Stimulated activated CD4-positive, alpha-beta T cell treated with anti-CD3 and anti-CD28 coated beads, Interleukin-1b, Interleukin-23, amount 100 ng/mL, for 48 hours (primary cell): ENCODE measurements at regions not wholly inside any gene's neighbourhood (a gene's known extent, or its start where the extent isn't known, plus 50 kb on each side); places are given as distances from the start of the nearest gene placed in this dataset.
"Not testable (repeated sequence)": the region's sequence is repeated elsewhere in the genome, so short reads cannot be mapped to it uniquely, and the experiment has no call there.

Experiments
- DNase-seq: peaks from one replicate; pipeline ENCODE4 v3.0.0-alpha.2; 2020

DNA sequence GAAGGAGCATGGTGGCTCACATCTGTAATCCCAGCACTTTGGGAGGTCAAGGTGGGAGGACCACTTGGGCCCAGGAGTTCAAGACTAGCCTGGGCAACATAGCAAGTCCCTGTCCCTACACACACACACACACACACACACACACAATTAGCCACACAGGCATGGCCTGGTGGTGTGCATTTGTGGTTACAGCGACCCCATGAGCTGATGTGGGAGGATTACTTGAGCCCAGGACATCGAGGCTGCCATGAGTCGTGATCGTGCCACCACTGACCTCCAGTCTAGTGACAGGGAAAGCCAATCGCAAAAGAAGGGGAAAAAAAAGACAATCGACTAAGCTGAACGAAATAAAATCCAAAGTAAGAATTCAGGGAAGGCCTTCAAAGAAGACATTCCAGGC is 67.9 kb downstream of the TBX3 start:
- DNase-seq: no peak

DNA sequence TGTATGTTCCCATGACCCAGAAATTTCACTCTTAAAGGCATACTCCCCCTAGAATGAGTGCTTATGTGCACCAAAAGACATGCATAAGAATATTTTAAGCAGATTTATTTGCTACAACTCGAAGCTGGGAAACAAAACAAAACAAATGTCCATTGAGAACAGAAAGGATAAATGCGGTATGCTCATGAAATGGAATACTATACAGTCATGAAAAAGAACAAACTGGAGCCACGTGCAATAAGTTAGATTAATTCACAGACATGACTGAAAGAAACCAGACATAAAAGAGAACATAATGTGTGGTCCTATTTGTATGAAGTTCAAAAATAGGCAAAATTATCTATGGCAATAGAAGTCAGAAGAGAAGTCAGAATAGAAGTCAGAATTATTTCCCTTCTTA is 69.9 kb downstream of the TBX3 start:
- no peak for DNase-seq

DNA sequence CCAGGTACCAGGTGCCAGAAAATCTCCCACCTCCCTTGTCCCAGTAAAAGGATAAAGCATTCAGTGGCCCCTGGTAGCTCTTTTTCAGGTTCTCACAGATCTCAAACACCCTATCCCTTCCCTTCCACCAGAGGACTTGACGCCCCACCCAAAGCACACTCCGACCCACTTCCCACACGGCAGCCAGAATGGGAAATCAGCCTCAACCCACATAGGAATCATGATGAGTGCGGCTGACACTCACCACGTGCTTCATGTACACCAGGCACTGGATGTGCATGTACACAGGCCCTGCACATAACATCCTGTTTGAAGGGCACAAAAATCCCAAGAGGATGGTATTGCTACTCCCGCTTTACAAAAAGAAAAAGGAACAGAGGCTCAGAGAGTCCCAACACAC is 71.9 kb downstream of the TBX3 start:
- DNase-seq: no peak

DNA sequence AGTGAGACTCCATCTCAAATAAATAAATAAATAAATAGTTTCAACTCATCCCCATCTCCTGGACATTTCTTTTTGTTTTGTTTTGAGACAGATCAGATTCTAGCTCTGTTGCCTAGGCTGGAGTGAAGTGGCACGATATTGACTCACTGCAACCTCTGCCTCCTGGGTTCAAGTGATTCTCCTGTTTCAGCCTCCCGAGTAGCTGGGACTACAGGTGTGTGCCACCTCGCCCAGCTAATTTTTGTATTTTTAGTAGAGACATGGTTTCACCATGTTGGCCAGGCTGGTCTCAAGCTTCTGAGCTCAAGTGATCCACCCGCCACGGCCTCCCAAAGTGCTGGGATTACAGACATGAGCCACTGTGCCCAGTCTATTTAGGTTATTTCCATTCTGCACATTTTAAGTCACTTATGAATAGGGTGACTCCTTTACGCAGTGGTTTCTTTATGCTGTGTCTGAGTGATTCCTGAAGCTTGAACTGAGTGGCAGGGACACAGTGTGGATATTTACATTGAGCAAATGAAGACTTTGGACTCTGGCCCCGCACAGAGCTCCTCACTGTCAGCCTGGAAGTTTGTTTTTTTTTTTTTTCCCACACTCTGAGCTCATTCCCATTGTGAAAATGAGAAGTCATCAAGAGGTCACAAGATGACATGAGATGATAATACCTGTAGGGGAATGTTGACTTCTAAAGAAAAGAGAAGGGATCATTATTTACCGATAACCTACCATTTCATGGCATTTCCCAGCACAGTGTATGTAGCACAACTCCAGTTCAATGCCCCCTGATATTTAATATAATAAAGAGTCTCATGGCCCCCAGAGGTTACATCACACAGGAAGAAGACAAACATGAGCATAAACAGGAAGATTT is 72.6 kb downstream of the TBX3 start:
- DNase-seq: no peak

DNA sequence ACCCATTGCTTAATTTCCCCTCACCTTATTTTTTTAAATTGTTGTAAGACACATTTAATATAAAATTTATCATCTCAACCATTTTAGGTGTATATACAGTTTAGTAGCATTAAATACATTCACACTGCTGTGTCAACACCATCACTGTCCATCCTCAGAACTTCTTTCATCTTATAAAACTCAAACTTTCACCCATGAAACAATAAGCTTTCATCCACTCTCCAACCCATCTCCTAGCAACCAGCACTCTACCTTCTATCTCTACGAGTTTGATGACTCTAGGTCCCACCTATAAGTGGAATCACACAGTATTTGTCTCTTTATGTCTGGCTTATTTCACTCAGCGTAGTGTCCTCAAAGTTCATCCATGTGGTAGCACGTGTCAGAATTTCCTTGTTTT is 75.5 kb downstream of the TBX3 start:
- DNase-seq: no peak

DNA sequence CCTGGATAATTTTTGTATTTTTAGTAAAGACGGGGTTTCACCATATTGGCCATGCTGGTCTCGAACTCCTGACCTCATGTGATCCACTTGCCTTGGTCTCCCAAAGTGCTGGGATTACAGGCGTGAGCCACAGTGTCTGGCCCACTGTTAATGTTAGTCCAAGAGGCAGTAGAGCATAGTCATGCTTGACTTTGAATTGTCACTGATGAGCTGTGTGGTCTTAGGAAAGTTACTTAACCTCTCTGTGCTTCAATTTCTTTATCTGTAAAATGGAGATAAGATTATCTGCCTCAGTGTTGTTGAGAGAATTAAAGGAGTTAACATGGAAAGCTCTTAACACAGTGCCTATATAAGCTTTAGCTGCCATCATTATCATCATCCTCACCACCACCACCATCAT is 78.1 kb downstream of the TBX3 start:
- no peak for DNase-seq

DNA sequence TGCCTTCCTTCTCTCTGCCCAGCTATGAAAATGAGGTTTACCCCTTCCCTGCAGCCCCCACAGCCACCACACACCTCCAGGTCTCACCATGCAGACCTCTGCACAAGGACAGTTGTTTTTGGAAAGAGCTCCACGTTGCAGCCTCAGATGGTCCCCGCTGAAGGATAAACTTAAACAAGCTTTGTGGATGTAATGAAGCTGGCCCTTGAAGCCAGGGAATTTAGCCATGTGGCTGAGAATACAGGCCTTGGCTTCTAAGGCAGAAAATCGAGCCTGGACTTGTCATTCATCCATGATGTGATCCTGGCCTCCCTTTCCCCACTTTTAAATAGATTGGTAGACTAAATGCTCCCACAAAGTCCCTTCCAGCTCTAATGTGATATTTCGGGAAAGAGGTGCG is 79.4 kb downstream of the TBX3 start:
- no peak for DNase-seq

DNA sequence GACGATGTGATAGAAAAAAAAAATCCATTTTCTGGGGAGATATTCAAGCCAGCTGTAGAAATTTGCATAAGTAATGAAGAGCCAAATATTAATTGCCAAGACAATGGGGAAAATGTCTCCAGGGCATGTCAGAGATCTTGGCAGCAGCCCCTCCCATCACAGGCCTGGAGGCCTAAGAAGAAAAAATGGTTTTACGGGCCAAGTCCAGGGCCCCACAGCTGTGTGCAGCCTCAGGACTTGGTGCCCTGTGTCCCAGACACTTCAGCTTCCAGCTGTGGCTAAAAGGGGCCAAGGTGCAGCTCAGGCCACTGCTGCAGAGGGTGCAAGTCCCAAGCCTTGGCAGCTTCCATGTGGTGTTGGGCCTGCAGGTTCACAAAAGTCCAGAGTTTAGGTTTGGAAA is 83.4 kb downstream of the TBX3 start:
- not testable (repeated sequence) for DNase-seq

DNA sequence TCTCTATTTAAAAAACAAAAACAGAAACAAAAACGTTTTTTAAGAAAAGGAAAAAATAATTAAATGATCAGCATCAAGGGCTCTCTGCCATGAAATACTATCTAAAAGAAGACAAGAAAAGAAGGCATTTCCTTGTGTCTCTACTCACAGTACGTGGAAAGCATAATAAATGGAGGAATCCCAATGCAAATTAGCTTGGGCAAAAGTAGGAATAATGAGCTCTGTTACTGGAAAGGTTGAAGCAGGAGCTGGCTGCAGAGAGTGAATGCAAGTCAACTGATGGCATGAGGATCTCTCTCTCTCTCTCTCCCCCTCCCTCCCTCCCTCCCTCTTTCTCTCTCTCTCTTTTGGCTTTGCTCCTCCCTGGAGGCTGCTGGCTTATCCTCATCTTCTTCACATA is 85.9 kb downstream of the TBX3 start:
- DNase-seq: no peak

DNA sequence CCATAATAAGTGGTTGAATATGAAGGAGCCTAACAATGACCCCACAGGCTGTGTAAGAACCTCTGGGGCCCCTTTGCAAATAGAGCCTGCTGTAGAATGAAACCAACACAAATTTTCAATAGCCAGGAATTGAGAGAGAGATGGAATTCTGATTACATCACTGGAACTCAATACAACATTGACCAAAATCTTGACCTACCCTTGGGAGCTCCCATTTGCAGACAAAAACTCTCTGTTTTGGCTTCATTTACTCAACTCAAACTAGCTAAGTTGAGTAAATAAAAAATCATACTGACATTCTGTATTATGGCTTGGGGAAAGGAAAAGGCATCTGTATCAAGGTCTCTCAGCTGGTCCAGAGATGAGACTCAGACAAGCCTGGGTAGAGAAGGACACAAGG is 91.0 kb downstream of the TBX3 start:
- no peak for DNase-seq

DNA sequence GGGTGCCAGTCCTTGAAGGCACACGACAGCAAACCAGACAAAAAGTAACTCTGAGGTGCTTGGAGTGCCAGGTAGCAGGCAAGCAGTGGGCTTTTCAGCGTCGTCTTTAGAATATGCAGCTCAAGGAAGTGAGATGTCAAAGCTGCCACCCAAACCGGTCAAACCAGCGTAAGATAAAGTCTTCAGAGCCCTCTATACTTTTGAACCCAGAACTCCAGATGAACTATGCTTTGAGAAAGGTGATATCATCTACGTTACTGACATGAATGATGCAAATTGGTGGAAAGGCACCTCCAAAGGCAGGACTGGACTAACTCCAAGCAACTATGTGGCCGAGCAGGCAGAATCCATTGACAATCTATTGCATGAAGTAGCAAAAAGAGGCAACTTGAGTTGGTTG is 95.9 kb downstream of the TBX3 start:
- DNase-seq: no peak

DNA sequence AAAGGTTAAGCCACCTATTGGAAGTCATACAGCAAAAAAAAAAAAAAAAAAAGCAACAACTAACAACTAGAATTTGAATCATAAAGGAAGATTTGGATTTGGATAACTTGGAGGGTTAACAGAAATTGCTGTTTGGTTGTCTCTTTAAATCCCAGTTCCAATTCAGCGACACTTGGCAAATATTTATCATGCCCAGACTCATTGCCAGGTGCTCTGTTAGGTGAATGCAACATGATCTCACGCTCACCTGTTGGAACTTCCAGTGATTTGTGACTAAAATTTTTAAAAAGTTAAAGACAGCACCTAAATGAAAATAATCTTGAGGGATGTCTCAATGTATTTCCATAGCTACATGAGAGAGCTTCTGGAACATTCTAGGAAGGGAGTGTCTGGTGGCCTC is 103.7 kb downstream of the TBX3 start:
- no peak for DNase-seq

DNA sequence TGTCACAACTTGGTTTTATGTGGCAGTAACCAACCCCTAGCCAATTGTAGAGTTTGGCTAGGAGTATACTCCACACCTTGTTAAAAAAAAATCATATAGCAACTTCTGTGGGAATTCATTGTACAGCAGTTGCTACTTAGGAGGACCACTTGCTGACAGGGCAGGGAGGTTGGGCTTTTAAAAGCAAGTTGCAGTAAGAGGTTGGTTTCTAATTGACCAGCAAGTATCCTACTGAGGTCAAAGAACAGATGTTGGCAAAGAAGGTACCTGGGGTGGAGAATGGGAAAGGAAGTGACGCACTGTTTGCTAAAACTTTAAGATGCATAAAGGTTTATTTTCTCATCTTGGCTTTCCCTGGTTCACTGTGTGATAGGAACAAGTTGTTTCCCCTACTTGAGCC is 104.6 kb downstream of the TBX3 start:
- no peak for DNase-seq

DNA sequence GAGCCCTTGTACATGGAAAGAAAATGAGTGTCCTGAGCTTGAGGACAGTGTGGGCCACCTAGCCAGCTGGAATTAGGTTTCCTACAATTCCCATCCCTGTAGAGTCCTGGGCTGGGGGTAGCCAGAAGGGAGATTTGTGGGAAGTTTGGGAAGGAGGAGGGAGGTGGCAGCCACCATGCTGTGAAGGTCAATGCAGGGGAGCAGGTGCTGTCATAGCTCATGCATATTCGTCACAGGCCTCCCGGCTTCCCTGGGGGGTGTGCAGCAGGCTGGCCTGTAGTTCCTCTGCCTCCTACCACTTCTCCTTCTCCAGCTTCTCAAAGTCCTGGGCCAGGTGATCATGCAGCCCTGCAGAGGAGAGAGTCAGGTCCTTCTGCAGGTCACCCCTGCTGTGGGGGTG is 121.3 kb downstream of the TBX3 start:
- no peak for DNase-seq

DNA sequence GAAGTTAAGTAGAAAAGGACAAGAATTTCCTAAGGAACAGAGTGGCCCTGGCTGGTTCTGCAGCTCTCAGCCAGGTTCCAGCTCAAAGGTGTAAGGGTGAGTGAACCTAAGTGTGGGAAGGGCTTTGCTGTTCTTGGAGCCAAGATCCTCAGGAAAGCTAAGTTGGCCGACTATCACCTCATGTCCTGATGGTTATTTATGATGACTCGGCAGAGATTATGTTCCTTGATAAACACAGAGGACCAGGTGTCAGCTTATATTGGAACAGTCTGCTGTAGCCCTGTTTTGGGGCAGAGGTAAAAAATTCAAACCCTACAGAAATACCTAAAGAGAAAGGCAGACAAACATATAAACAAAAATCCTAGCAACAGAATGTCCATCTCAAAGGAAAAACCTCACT is 128.5 kb downstream of the TBX3 start:
- no peak for DNase-seq

DNA sequence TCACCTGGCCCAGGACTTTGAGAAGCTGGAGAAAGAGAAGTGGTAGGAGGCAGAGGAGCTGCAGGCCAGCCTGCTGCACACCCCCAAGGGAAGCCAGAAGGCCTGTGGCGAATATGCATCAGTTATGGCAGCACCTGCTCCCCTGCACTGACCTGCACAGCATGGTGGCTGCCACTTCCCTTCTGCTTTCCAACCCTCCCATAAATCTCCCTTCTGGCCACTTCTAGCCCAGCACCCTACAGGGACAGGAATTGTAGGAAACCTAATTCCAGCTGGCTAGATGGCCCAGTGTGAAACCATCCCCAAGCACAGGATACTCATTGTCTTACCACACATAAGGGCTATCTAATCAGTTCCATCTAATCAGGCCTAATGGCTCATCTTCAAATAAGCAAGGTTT is 136.3 kb downstream of the TBX3 start:
- DNase-seq: no peak

DNA sequence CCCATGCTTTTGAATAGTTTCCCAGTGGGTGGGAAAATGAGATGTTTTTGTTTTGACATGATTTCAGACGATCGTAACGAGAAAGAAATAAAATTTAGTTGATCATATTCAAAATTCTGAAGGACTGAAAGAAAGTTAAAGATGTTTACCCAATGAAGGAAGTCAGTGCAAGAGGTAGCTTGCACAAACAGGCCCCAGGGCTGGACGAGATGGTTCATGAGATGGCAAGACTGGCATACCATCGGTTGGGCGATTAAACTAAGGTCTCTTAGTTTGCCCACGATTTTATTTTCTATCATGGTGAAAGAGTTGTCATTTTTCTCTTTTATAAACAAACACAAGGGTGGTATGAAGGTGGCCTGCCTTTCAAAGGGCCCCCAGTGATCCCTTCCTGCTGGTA is 124.5 kb upstream of the TBX5 start:
- DNase-seq: no peak

DNA sequence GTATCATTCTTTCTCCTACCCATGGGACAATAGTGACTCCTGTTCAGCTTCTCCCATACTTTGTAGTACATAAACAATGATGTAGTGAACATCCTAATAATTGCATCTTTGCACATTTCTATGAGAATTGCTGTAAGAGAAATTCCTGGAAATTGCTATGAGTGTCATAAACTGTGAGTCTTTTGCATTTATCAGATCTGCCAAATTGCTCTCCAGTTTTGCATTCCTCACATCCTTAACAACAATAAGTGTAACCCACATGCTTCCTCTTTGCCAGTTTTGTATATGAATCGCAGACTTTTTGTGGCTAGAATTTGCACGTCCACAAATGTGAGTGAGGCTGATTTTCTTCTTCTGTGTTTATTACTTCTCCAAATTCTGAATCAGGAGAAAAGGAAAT is 124.0 kb upstream of the TBX5 start:
- no peak for DNase-seq

DNA sequence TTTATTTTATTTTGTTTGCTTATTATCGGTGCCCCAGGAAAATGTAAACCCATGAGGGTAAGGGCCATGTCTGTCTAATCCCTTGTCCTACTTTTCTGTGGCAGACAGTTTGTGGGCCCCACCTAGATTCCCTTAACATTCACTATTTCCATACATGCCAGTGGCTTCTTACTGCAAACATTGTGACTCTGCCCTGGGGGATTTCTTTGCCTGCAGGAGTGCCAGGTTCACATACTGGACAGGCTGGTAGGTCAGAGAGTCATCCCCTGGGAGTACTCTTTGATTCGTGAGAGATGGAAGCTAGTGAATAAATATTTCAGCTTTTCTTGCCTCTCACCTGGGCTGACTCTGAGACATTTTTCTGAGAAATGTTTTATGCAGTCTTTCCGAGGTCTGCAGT is 122.8 kb upstream of the TBX5 start:
- DNase-seq: no peak

DNA sequence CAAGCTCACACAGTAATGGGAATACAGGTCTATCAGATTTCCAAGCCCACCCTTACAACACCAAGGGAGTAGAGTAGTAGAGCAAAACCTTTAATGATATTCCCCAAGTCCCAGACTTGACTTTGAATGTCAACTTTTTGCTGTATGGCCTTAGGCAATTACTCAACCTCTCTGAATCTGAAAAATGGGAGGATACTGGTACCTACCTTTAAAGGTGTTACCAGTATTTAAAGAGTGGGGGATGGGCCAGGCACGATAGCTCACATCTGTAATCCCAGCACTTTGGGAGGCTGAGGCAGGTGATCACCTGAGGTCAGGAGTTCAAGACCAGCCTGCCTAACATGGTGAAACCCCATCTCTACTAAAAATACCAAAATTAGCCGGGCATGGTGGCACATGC is 115.2 kb upstream of the TBX5 start:
- DNase-seq: not testable (repeated sequence)

DNA sequence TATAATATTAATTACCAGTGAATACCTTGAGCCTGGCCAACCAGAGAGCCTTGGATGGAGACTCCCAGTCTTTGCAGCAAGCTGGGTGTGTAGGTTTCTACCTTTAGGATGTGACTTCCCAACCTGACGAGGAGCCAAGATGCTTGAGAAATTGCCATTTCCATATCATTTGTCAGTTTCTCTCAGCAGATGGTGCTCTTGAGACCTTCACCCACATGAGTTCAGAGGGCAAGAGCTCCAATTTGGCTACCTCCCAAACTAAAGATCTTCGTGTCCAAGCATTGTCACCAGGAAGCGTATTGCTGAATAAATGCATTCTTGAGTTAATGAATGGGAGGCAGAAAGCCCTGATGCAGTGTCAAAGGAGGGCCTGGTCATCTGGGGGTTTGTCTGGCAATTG is 106.4 kb upstream of the TBX5 start:
- no peak for DNase-seq

DNA sequence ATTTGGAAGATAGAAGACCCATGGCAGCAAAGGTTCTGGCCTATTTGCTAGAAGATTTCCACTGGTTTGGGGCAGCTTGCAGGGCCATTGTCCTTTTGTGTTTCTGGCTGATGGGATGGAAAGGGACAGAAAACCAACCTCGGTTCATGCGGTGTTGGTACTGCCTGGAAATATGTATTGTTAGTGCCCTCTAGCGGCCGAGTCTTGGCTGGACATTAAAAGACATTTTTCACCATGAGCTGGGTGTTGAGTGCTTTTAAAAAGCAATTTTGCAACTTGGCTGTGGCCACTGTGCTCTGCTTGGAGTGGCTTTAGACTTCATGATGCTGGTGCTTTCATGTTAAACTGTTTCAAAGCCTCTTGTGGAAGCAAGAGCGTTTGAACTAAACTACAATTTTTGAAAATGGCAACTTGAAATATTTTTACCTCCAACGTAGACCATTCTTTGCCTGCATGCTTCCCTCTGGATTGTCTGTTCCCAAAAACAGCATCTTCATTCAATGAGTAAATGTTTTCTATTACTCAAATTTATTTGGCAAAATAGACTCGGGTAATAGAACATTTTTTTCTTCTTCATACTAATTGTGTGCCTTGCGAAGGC is 102.7 kb upstream of the TBX5 start:
- DNase-seq: peak; percentile 62

DNA sequence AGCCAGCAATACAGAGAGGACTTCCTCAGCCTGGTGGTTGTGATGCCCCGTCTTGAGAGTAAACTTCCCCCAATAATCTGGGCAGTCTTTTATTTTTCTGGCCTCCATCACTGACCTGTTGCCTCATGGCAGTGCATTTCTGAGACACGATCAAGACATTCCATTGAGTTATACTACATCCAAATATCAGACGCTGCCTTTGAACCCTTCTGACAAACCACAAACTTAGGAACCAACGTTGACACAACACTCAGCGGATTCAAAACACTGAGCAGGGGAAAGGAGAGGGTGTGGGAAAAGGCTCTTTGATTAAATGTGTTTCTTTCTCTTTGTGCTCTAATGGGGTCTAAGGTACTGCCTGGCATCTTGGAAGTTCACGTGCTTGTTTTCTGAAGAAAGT is 100.7 kb upstream of the TBX5 start:
- no peak for DNase-seq

DNA sequence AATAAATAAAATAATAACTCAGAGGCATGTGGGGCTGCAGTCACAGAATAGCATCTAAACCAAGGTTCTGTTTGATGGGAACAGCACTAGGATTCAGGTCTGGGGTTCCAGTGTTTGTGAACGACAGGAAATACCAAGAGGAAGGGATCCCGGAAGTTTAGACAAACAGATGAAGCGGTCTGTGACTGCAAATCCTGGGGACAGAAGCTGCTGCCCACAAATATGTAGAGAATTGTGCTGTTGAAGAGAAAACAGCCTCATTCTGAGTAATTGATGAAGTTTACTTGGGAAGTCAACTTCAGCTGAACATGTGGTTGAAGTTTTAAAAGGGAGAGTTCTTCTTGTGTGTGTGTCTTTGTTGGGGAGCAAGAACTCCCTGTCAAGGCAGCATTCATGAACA is 98.4 kb upstream of the TBX5 start:
- no peak for DNase-seq

DNA sequence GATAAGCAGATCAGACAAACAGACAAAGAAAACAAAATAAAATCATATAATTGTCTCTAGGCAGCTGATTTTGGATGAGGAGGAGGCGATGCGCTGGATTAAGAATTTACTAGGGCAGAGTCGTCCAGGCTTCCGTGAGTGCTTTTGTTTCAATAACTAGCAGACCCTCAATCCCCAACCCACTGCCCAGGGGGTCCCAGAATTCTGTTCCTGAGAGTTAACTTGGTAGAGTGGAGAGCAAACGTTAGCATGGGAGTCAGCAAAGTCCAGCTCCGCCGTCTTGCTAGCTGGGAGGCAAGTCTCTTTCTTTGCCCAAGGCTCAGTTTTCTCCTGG is 95.5 kb upstream of the TBX5 start:
- DNase-seq: no peak
